B cell (primary cell): ENCODE measurements at regions not wholly inside any gene's neighbourhood (a gene's known extent, or its start where the extent isn't known, plus 50 kb on each side); places are given as distances from the start of the nearest gene placed in this dataset.

Experiments used
- ATAC-seq: fragments of 200-7000 bp; cut with Tn5 transposase; one replicate; pipeline ENCODE4 v1.10.0; 2021; ENCODE audit warnings: low read depth, mild to moderate bottlenecking, moderate number of reproducible peaks, moderate library complexity
- CTCF ChIA-PET: fragments of 350-600 bp; sonication (Branson Sonifier 250); formaldehyde crosslinking; loops from one replicate; lab custom pipeline; 2021; ENCODE audit warnings: antibody characterized with exemption, inconsistent platforms; lab: Charles Lee
- POLR2A ChIA-PET: fragments of 350-600 bp; sonication (Branson Sonifier 250); formaldehyde crosslinking; loops from one replicate; lab custom pipeline; 2021; ENCODE audit warnings: antibody characterized with exemption; lab: Charles Lee
- DNase-seq: peaks from one replicate; pipeline ENCODE4 v3.0.0; 2013
- H2AFZ ChIP-seq: 2 replicates; pipeline ENCODE4 v1.6.1; 2012; ENCODE audit warnings: mild to moderate bottlenecking, low read depth, low read length; ENCODE audit not compliant: insufficient read depth, poor library complexity, severe bottlenecking
- H3K27ac ChIP-seq, 2 donors: 1 replicate in 1 of 2; 2 replicates in 1 of 2; pipeline ENCODE4 v1.5.1; 2012 to 2013; ENCODE audit warnings: low read length in 2 of 2, mild to moderate bottlenecking in 2 of 2, moderate library complexity in 1 of 2
- H3K27me3 ChIP-seq, 4 experiments: fragments of 200-600 bp in 1 of 4; sonication (generic) in 1 of 4; replicated peaks in 1 of 4; 1 replicate in 2 of 4; 2 replicates in 2 of 4; pipeline versions ENCODE4 v1.6.1 to v1.7.0; 2013 to 2016; ENCODE audit warnings: low read length in 3 of 4, mild to moderate bottlenecking in 2 of 4, mixed read lengths in 1 of 4, moderate library complexity in 1 of 4; ENCODE audit not compliant: insufficient read depth in 4 of 4, control insufficient read depth in 3 of 4; ENCODE audit errors: control extremely low read depth in 1 of 4
- H3K36me3 ChIP-seq, 2 experiments: replicated peaks in 1 of 2; 1 replicate in 1 of 2; 2 replicates in 1 of 2; pipeline versions ENCODE4 v1.6.1 to v1.7.1; 2013; ENCODE audit warnings: low read length in 1 of 2; ENCODE audit not compliant: insufficient read depth in 2 of 2, control insufficient read depth in 1 of 2; ENCODE audit errors: control extremely low read depth in 1 of 2, extremely low read depth in 1 of 2
- H3K4me1 ChIP-seq, 2 donors: fragments of 200-600 bp in 1 of 2; sonication (generic) in 1 of 2; 1 replicate in 1 of 2; 2 replicates in 1 of 2; pipeline versions ENCODE4 v1.5.1 to v1.6.1; 2013 to 2017; ENCODE audit warnings: low read length in 2 of 2; ENCODE audit not compliant: control insufficient read depth in 2 of 2, insufficient read depth in 2 of 2
- H3K4me2 ChIP-seq: replicated peaks from 2 replicates; pipeline ENCODE3; 2012; ENCODE audit warnings: mild to moderate bottlenecking, low read depth, low read length; ENCODE audit not compliant: poor library complexity, severe bottlenecking
- H3K4me3 ChIP-seq, 5 experiments: fragments of 200-600 bp in 1 of 5; sonication (generic) in 1 of 5; 1 replicate in 3 of 5; 2 replicates in 2 of 5; pipeline versions ENCODE4 v1.5.1 to v1.7.0; 2011 to 2016; ENCODE audit warnings: low read length in 4 of 5, mild to moderate bottlenecking in 4 of 5, low read depth in 2 of 5, control low read depth in 1 of 5, moderate library complexity in 1 of 5; ENCODE audit not compliant: insufficient read depth in 1 of 5; ENCODE audit errors: control extremely low read depth in 1 of 5, extremely low read depth in 1 of 5
- H3K79me2 ChIP-seq: fragments of 200-600 bp; sonication (generic); one replicate; pipeline ENCODE4 v1.6.0; 2016; ENCODE audit warnings: low read length; ENCODE audit not compliant: control insufficient read depth, insufficient read depth
- H3K9ac ChIP-seq: fragments of 200-600 bp; sonication (generic); 2 replicates; pipeline ENCODE4 v1.6.1; 2017; ENCODE audit warnings: mild to moderate bottlenecking, low read length, moderate library complexity
- H3K9me3 ChIP-seq, 3 donors: one replicate each; pipeline versions ENCODE4 v1.6.1 to v1.7.1; 2013; ENCODE audit warnings: low read length in 2 of 3; ENCODE audit not compliant: control insufficient read depth in 2 of 3, insufficient read depth in 1 of 3; ENCODE audit errors: control extremely low read depth in 1 of 3
- H4K20me1 ChIP-seq: 2 replicates; pipeline ENCODE4 v1.6.0; 2012; ENCODE audit warnings: mild to moderate bottlenecking, low read length; ENCODE audit not compliant: insufficient read depth, control insufficient read depth, poor library complexity, severe bottlenecking
- H3K27ac Mint-ChIP-seq: one replicate; pipeline ENCODE4 v1.8.0; 2021; ENCODE audit warnings: mixed read lengths
- H3K27me3 Mint-ChIP-seq: one replicate; pipeline ENCODE4 v1.8.0; 2021; ENCODE audit warnings: mixed read lengths
- H3K4me1 Mint-ChIP-seq: one replicate; pipeline ENCODE4 v1.8.0; 2021; ENCODE audit warnings: mixed read lengths
- H3K4me3 Mint-ChIP-seq: one replicate; pipeline ENCODE4 v1.8.0; 2021; ENCODE audit warnings: mixed read lengths
- H3K9me3 Mint-ChIP-seq: one replicate; pipeline ENCODE4 v1.8.0; 2022; ENCODE audit warnings: mixed read lengths; ENCODE audit not compliant: insufficient read depth
- EZH2 ChIP-seq: IDR thresholded peaks from 2 replicates; pipeline ENCODE4 v1.6.1; 2012; ENCODE audit warnings: borderline replicate concordance, low read depth, mild to moderate bottlenecking, moderate library complexity, low read length; ENCODE audit not compliant: insufficient read depth, poor library complexity, severe bottlenecking
- WGBS: methylation state at CpG from one replicate; pipeline ENCODE4 v1.1.5; 2013; ENCODE audit warnings: missing lambda C conversion rate; ENCODE audit not compliant: insufficient coverage; 5-methylcytosine and 5-hydroxymethylcytosine counted together
- intact Hi-C: fragments of 100-400 bp; cut with micrococcal nuclease; formaldehyde crosslinking; loops from one replicate; pipeline ENCODE4 v1.10.0; 2022
- TF ChIP-seq, protein P1 (sequence below): fragments of 200-600 bp; IDR thresholded peaks from one replicate; pipeline ENCODE4 v1.8.0; 2022; ENCODE audit warnings: antibody characterized with exemption, mild to moderate bottlenecking

- 85% methylated on average over 1 of the region's 1 CpG for WGBS
- Histone ChIP-seq H3K9me3 (no peaks in the 10 kb centered on the region), H3K36me3 (no peaks in the 10 kb centered on the region), H3K9ac (no peak overlapping the region), H3K27me3 (no peaks in the 10 kb centered on the region), H3K4me2 (no peak overlapping the region), H3K27ac (no peak overlapping the region), H3K4me1 (no peaks in the 10 kb centered on the region), H2AFZ (no peak overlapping the region), H3K79me2 (no peaks in the 10 kb centered on the region), H3K4me3 (no peak overlapping the region), H4K20me1 (no peaks in the 10 kb centered on the region)
- POLR2A ChIA-PET: no interaction called here
- Mint-ChIP-seq H3K4me3 (no peak overlapping the region), H3K27ac (no peak overlapping the region), H3K27me3 (no peaks in the 10 kb centered on the region), H3K4me1 (no peaks in the 10 kb centered on the region), H3K9me3 (peaks cover 8% of the 10 kb centered on the region)
- CTCF ChIA-PET: no interaction called here
- intact Hi-C loops: no loop called here
- ATAC-seq (no peak), DNase-seq (no peak)
- no peak for TF ChIP-seq EZH2
- TF ChIP-seq, protein P1, sequence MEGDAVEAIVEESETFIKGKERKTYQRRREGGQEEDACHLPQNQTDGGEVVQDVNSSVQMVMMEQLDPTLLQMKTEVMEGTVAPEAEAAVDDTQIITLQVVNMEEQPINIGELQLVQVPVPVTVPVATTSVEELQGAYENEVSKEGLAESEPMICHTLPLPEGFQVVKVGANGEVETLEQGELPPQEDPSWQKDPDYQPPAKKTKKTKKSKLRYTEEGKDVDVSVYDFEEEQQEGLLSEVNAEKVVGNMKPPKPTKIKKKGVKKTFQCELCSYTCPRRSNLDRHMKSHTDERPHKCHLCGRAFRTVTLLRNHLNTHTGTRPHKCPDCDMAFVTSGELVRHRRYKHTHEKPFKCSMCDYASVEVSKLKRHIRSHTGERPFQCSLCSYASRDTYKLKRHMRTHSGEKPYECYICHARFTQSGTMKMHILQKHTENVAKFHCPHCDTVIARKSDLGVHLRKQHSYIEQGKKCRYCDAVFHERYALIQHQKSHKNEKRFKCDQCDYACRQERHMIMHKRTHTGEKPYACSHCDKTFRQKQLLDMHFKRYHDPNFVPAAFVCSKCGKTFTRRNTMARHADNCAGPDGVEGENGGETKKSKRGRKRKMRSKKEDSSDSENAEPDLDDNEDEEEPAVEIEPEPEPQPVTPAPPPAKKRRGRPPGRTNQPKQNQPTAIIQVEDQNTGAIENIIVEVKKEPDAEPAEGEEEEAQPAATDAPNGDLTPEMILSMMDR: no peak
These were observed 982.5 kb downstream of the TTLL7 start for GRCh38 chr1:83016354-83016849.

DNA sequence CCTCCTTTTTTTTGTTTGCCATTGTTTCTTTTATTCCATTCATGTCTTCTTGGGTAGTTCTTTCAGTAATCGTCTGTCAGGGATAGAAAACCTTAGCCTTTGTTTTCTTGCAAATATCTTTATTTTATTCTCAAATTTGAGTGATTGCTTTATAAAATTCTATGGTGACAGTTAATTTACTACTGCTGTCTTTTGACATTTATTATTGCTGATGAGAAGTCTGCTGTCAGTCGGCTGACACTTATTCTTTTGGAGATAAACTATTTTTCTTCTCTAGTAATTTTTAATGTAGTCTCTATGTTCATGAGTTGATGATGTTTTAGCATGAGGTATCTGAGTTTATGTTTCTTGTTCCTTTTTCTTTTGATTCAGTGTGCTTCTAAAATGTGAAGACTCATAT lies 983.8 kb downstream of the TTLL7 start:
- H2AFZ ChIP-seq: no peak overlapping the region
- no peaks in the 10 kb centered on the region for H3K4me1 ChIP-seq
- no peak overlapping the region for H3K27ac ChIP-seq
- H3K4me3 ChIP-seq: no peak overlapping the region
- TF ChIP-seq EZH2: no peak
- TF ChIP-seq, protein P1: no peak
- no peak overlapping the region for H3K9ac ChIP-seq
- POLR2A ChIA-PET: no interaction called here
- no peak overlapping the region for H3K27ac Mint-ChIP-seq
- WGBS: no CpG with 5 or more reads among the region's 2 CpGs
- no peaks in the 10 kb centered on the region for H3K36me3 ChIP-seq
- DNase-seq (no peak), ATAC-seq (no peak)
- H3K4me1 Mint-ChIP-seq: no peaks in the 10 kb centered on the region
- H4K20me1 ChIP-seq: no peaks in the 10 kb centered on the region
- H3K9me3 ChIP-seq: no peaks in the 10 kb centered on the region
- CTCF ChIA-PET: no interaction called here
- no peak overlapping the region for H3K4me2 ChIP-seq
- H3K27me3 ChIP-seq: no peaks in the 10 kb centered on the region
- intact Hi-C loops: no loop called here
- peaks cover 3% of the 10 kb centered on the region for H3K9me3 Mint-ChIP-seq
- H3K4me3 Mint-ChIP-seq: no peak overlapping the region
- no peaks in the 10 kb centered on the region for H3K79me2 ChIP-seq
- H3K27me3 Mint-ChIP-seq: no peaks in the 10 kb centered on the region
